OCI-LY1 (cell line): ENCODE measurements at regions not wholly inside any gene's neighbourhood (a gene's known extent, or its start where the extent isn't known, plus 50 kb on each side); places are given as distances from the start of the nearest gene placed in this dataset.

Experiments
- CTCF ChIP-seq: fragments of 200-600 bp; sonication (generic), shearing (Covaris generic); IDR thresholded peaks from 2 replicates; pipeline ENCODE4 v1.5.1; 2017; ENCODE audit warnings: mild to moderate bottlenecking, antibody characterized with exemption, low read length, moderate library complexity, mixed read lengths
- EZH2 ChIP-seq: fragments of 200-600 bp; sonication (generic), shearing (Covaris generic); IDR thresholded peaks from 2 replicates; pipeline ENCODE4 v1.8.0; 2017; ENCODE audit warnings: borderline replicate concordance, mixed run types, mild to moderate bottlenecking, antibody characterized with exemption, low read length, moderate library complexity, mixed read lengths

DNA sequence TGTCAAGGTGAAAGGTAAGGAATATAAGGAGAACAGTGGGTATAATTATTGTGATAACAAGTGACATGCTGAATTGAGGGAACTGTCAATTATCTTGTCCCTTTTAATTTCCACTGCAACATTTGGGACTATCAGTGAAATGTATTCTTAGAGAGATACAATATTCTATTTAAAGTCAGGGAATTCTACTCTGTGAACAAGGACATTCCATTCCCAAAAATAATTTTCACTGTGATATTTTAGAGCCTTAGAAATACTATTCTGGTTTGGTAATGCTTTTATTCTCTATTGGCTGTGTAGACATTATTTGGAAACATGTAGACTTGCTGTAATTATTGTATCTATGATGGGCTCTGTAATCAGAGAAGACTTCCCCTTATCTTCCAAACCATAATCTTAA, 248.0 kb upstream of the PCSK5 start:
- no peak for TF ChIP-seq CTCF
- no peak for TF ChIP-seq EZH2
